AG04449 (cell line): ENCODE measurements at regions not wholly inside any gene's neighbourhood (a gene's known extent, or its start where the extent isn't known, plus 50 kb on each side); places are given as distances from the start of the nearest gene placed in this dataset.

ENCODE experiments used
- CTCF ChIA-PET: fragments of 350-600 bp; formaldehyde crosslinking; extraction: SDS; loops from one replicate; lab custom pipeline; 2021; ENCODE audit warnings: antibody characterized with exemption; lab: Yijun Ruan, JAX
- POLR2A ChIA-PET: fragments of 400-600, 350-600 bp; formaldehyde crosslinking; extraction: SDS; loops from one replicate; lab custom pipeline; 2020; ENCODE audit warnings: antibody characterized with exemption, inconsistent platforms; lab: Yijun Ruan, JAX
- DNase-seq: peaks from one replicate; pipeline ENCODE4 v3.0.0-alpha.2; 2010; ENCODE audit warnings: low read depth, low spot score
- H3K4me3 ChIP-seq: 2 replicates; pipeline ENCODE4 v1.5.1; 2011; ENCODE audit warnings: low read depth, mild to moderate bottlenecking, control low read depth, low read length
- CTCF ChIP-seq: IDR thresholded peaks from one replicate; pipeline ENCODE4 v1.5.1; 2011; ENCODE audit warnings: mild to moderate bottlenecking, moderate library complexity, low read length, control low read depth, inconsistent platforms; ENCODE audit not compliant: insufficient read depth; ENCODE audit errors: missing control alignments

DNA sequence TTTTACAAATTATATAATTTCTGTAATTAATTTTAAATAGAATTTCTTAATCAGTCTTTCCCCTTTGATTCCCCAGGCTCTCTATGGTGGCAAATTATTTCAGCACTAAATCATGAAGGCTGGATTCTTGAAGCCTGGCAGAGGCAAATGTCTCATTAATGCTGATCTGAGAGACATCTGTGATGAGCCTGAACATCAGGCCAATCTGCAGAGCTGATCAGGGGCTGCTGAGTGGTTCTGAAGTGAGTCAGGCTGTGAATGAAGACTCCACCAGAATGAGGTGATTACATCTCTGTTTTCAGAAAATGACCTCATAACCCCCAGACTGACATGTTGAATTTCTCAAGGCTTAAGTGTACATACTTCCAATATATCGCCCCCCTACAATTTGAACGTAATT is 124.2 kb upstream of the MIS18BP1 start:
- no peak overlapping the region for H3K4me3 ChIP-seq
- DNase-seq, result no peak
- CTCF ChIA-PET, result no interaction called here
- POLR2A ChIA-PET, result no interaction called here
- TF ChIP-seq CTCF, result no peak

DNA sequence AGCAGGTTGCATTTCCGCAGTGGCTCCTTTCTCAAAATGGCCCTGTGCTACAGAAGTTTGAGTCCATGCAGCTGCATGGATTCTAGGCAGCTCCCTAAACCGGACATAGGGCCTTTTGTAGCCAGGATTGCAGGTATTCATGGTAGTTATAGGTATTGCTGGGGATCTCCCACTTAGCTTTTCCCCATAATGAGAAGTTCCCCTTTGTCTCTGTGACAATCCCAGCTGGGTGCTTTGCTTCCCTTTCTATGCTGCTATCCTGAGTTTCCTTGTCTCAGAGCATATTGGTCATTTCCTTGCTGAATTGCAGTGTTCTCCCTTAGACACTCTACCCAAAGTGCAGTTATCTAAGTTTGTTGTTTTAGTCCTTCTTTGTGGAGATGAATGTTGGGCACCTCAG is 120.9 kb upstream of the MIS18BP1 start:
- POLR2A ChIA-PET, result no interaction called here
- TF ChIP-seq CTCF, result no peak
- CTCF ChIA-PET, result no interaction called here
- DNase-seq, result no peak
- no peak overlapping the region for H3K4me3 ChIP-seq

DNA sequence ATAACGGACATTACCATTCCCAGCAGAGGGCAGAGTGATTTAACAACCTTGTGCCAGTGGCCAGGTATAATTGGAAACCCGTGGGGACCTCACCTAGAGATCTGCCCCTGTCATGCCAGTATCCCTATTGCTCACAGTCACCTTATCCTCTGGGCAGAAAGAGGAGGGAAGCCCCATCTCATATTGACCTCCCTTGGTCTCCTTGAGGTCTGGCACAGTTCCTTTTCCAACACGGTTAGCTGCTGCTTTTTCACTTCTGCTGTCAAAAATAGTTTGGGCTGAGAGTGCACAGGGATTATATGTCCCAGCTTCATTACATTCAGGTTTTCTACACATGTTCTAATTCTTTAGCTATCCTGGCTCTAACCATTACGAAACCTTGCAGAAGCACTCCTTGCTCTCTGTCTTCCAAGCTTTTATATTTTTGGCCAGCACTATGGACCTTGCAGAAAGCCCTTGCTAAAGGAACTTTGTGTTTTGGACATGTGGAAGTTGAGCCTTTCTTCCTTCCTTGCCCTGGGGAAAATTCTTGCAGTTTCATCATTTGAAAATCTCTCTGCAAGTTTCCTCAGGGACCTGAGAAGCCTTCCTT is 111.7 kb upstream of the MIS18BP1 start:
- H3K4me3 ChIP-seq, result no peak overlapping the region
- ChIA-PET CTCF (no interaction called here), POLR2A (interaction anchor here (0.6 kb wide), 1 partner anchor 866 kb away, joined by 4 read pairs; no protein-coding TSS in a partner anchor)
- TF ChIP-seq CTCF, result no peak
- no peak for DNase-seq

- ChIA-PET POLR2A (no interaction called here), CTCF (no interaction called here)
- no peak for DNase-seq
- no peak for TF ChIP-seq CTCF
- H3K4me3 ChIP-seq, result no peak overlapping the region
Measured at GRCh38 chr14:45362505-45362904, 109.5 kb upstream of the MIS18BP1 start.

DNA sequence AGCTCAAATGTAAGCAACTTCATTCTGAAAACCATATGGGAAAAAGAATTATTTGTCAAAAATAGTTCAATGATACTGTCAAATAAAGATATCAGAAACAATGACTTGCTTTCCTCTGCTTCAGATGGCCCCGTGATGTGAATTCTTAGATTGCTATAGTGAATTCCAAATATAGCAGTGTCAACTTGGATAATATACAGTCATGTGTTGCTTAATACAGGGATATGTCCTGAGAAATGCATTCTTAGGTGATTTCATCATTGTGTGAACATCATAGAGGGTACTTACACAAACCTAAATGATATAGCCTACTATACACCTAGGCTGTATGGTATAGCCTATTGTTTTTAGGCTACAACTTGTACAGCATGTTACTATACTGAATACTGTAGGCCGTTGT is 108.7 kb upstream of the MIS18BP1 start:
- CTCF ChIA-PET, result no interaction called here
- no peak for TF ChIP-seq CTCF
- DNase-seq, result no peak
- no peak overlapping the region for H3K4me3 ChIP-seq
- POLR2A ChIA-PET, result no interaction called here

- no peak overlapping the region for H3K4me3 ChIP-seq
- no peak for TF ChIP-seq CTCF
- ChIA-PET CTCF (no interaction called here), POLR2A (no interaction called here)
- DNase-seq, result no peak
Measured at GRCh38 chr14:45359746-45360145, 106.7 kb upstream of the MIS18BP1 start.
